GOT3 (cell line): ENCODE measurements at regions not wholly inside any gene's neighbourhood (a gene's known extent, or its start where the extent isn't known, plus 50 kb on each side); places are given as distances from the start of the nearest gene placed in this dataset.
"Not testable (repeated sequence)": the region's sequence is repeated elsewhere in the genome, so short reads cannot be mapped to it uniquely, and the experiment has no call there.

Source experiments
- DNase-seq: peaks from one replicate; lab custom pipeline; 2025; ENCODE audit warnings: mixed read lengths; lab: John Stamatoyannopoulos, UW

DNA sequence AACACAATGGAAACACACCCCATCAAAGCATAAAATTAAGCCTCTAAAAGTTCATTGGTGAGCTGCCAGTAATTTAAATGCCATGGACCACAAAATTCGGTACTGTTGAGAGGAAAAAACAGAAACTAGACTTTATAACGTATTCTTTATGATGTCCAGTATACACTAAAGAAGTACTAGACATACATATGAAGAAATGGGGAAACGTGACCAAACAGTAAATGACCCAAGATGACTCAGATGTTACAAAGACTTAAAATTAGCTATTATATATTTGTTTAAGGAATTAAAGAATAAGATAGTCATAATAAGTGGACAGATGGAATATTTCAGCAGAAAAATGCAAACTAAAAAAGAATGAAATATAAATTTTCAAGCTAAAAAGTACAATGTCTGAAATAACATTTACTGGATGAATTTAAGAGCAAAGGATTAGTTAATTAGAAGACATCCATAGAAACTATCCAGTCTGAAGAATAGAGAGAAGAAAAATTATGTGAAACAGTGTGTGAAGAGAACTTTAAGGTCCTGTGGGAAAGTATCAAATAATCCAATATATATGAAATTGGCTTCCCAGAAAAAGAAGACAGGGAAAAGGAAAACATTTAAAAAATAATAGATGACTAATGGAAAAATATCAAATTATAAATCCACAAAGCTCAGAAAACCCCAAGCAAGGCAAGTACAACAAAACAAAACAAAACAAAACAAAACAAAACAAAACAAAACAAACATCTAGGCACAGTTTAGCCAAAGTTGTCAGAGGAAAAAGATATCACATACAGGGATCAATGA is 69.4 kb downstream of the SAMD9 start:
- no peak for DNase-seq

DNA sequence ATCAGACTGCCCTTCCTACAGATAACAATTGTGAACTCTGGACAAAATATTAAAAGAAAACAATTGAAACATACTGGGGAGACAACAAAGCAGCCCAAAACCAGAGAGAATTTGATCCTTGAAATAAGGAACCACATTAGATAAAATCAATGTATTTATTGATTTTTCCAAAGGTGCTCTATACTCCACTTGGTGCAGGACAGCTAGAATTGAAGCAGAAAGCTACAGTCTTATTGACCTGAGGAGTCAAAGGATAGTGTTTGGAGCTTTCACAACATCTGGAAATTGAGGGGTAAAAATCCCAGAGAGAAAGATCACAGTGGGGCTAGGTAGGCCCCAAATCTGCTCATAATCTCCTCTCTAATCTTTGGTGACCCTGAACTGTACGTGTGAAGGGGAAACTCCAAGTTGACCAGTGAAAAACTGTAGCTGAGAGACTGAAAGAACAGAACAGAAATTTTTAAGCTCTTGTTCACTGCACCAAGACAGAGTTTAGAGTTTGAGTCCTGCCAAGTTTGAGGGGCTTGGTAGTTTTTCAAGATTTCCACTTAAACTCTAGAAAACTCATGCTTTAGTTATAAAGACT is 70.2 kb downstream of the SAMD9 start:
- DNase-seq = no peak

GRCh38 chr7:93046641-93047040 is 71.1 kb downstream of the SAMD9 start:
- DNase-seq = no peak

- no peak for DNase-seq
Measured at GRCh38 chr7:93044147-93044810, 73.5 kb downstream of the SAMD9 start.

GRCh38 chr7:93043385-93043985 is 74.3 kb downstream of the SAMD9 start:
- DNase-seq = no peak

GRCh38 chr7:93040355-93040754 is 77.4 kb downstream of the SAMD9 start:
- DNase-seq = no peak

DNA sequence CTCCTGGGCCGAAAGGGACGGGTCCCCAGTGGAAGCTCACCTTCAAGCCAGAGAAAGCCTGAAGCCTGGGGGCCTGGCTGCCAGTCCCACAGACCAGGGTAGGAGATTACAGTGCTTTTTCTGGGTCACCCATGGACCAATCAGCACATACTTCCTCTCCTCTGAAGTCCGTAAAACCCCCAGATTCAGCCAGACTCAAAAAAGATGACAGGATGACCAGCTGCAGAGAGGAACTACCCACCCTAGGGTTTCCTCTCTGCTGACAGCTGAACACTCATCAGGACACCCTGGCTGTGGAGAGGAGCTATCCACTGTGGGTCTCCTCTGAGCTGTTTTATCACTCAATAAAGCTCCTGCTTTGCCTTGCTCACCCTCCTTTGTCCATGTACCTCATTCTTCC is 78.0 kb downstream of the SAMD9 start:
- no peak for DNase-seq

- DNase-seq = no peak
Measured at GRCh38 chr7:93039282-93039681, 78.5 kb downstream of the SAMD9 start.

DNA sequence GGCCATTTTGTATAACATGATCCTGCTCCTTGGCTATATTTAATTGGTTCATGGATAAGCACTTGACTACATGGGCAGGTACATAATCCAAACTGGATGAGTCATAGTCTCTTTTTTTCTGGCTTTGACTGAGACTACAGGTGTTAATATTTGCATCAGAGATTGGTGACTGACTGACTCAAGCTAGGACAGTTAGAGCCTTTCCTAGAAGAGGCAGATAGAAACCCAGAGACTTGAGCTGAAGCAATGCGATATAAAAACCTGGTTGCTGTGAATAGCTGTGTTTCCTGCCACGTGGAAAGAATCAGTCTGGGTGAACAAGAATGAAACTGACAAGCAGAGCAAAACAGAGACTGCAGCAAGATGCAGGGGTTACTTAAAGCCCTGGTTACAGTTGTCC is 81.0 kb downstream of the SAMD9 start:
- DNase-seq = no peak

- no peak for DNase-seq
Measured at GRCh38 chr7:93036149-93036640, 81.6 kb downstream of the SAMD9 start.

DNA sequence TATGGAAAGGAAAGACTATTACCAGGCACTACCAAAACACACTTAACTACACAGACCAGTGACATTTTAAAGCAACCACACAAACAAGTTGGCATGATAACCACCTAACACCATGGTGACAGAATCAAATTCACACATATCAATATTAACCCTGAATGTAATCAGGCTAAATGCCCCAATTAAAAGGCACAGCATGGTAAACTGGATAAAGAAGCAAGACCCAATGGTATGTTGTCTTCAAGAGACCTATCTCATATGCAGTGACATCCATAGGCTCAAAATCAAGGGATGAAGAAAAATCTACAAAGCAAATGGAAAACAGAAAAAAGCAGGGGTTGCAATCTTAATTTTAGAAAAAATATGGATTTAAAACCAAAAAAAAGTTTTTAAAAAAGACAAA is 86.0 kb downstream of the SAMD9 start:
- DNase-seq = no peak

GRCh38 chr7:93030605-93031225 is 87.1 kb downstream of the SAMD9 start:
- no peak for DNase-seq

DNA sequence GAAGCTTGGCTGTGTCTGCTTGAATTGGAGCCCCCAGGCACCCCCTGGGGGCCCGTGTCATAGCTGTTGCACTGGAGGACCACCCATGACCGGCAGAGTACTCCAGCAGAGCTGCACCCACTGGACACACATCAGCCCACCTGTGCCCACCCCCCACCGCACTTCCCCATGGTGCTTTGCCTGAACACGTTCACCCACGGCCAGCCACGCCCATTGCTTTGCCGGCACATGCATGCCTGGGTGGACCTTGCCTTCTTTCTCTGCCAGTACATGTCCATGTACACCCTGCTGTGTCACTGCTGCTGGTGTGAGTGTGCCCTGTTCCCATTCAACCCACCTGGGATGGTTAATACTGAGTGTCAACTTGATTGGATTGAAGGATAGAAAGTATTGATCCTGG is 88.7 kb downstream of the SAMD9 start:
- no peak for DNase-seq

GRCh38 chr7:93028610-93029009 is 89.2 kb downstream of the SAMD9 start:
- no peak for DNase-seq

- no peak for DNase-seq
Measured at GRCh38 chr7:93027044-93027443, 90.7 kb downstream of the SAMD9 start.

- no peak for DNase-seq
Measured at GRCh38 chr7:93026425-93026824, 91.4 kb downstream of the SAMD9 start.

DNA sequence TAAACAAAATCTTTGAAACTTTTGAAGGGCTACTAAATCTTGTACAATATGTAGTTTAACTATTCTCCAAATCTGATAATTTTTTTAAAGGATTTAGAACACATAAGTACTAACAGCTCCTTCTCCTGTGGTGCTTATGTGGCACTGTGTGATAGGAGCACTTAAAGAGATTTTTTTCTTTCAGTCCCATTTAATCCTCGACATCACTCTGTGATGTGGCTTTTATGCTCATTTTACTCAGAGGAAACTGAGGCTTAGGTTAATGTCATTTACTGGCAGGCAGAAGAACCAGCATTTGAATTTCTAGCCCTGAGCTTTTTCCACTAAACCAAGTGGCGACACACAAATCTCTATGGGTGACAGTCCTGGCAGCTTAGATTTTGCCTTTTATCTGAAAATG is 92.4 kb downstream of the SAMD9 start:
- no peak for DNase-seq

GRCh38 chr7:93022931-93023478 is 94.8 kb downstream of the SAMD9 start:
- DNase-seq = not testable (repeated sequence)

- DNase-seq = no peak
Measured at GRCh38 chr7:93021748-93022147, 96.0 kb downstream of the SAMD9 start.

- no peak for DNase-seq
Measured at GRCh38 chr7:93018716-93019115, 99.1 kb downstream of the SAMD9 start.

GRCh38 chr7:93016681-93017381 is 100.9 kb downstream of the SAMD9 start:
- DNase-seq = no peak
